Embryonic facial prominence (tissue), 1 donor: ENCODE measurements at regions not wholly inside any gene's neighbourhood (a gene's known extent, or its start where the extent isn't known, plus 50 kb on each side); places are given as distances from the start of the nearest gene placed in this dataset.
"Not testable (repeated sequence)": the region's sequence is repeated elsewhere in the genome, so short reads cannot be mapped to it uniquely, and the experiment has no call there.

Experiments used
- DNase-seq: peaks from one replicate; pipeline ENCODE4 v3.0.0-alpha.2; 2016; ENCODE audit errors: extremely low spot score

DNA sequence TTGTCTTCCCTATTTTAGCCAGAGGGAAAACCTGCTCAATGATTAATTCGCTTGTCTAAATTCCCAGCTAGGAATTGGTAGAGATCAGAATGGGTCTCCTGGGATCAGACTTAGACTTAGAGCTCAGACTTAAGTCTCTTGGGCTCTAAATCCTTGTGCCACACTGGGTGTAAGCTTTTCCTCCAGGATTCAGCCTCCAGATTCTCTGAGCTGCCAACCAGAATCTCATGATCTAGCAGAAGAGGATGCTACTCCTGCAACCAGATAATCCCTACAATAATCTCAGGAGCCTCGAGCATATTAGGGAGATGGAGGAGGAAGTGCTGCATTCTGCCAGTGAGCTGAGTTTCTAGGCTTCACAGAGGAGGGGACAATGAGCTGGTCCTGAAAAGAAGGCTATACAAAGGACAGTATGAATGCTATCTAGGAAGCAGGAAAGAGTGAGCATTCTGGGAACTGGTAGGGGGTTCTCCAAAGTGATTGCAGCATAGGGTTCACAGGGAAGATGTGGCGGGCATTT lies 211.6 kb upstream of the SESN3 start:
- no peak for DNase-seq

DNA sequence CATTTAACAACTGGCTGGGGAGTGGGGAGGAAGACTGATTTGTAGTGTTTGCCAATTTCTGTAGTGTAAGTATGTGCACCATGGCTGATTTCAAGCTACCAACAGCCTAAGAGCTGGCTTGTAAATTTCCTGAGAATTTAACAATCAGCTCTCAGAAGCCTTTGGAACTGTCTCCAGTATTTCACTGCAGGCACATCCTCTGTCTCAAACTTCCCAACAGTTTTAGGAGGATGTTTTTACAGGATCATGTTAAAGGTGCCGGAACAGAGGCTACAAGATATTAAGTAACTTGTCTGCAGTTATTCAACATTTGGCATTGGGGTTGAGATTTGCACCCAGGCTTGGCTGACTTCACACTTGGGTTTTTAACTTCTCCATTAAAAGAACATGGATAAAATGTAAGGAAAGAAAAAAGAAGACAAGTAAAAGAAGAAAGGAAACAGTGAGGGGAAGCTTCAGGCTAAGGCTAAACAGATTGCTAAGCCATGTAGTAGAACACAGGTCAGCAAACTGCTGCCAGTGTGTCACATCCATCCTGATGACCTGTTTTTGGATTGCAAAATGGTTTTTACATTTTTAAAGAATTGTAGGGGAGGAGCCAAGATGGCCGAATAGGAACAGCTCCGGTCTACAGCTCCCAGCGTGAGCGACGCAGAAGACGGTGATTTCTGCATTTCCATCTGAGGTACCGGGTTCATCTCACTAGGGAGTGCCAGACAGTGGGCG lies 204.8 kb upstream of the SESN3 start:
- DNase-seq: no peak

DNA sequence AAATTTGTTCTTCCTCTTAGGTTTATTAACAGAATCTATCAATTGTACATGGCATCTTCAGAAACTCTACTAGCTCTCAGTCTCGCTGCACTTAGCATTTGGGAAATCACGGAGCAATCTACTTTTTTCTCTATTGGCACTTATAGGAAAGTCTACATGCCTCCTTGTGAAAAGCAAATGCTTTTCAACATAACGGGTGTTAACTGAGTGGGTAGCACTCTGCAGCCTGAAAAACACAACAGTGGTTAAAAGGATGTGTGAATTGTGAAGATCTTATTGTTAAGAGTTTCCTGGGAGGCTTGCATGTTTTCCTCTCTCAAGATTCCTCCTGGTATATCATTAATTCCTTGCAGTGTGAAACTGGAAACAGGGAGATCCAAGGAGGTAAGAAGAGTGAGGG lies 204.2 kb upstream of the SESN3 start:
- no peak for DNase-seq

DNA sequence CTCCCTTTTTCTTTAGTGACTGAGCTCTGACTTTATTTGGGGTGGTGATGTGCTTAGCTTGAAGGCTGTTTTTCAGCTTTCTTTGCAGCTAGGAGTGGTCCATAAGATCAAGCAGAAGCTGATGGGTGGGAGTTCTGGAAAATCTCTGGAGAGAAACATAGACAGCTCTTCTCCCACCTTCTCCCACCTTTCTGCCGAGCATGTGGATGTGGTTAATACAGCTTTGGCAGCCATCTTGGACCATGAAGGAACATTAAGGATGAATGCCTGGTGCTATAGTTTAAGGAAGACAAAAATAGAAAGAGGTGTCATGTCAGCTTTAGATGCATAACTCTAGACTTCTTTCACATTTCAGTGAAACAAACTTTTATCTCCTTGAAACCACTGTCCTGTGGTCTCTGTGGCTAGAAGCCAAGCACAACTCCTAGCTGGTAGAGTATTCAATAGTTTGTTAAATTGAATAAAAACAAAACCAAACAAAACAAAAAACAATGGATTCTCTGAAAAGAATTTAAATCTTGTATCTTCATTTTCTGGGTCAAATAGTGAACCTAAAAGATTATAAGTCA lies 203.6 kb upstream of the SESN3 start:
- DNase-seq: no peak

DNA sequence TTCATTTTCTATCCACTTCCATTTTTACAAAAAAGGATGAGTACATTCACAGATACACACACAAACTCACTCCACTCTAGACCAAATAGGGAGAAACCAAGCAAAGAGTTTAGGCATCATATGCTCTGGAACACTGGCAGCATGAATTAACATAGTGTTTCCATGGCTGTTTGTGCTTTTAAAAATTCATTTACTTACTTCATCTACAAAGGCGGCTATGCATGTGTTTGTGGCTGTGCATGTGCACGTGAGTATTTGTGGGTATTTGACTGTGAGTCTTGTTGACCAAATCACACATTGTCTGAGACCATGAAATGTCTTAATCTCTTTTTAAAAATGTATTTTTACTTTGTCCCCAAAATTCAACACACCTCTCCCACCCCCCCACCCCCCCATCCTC lies 203.0 kb upstream of the SESN3 start:
- no peak for DNase-seq

DNA sequence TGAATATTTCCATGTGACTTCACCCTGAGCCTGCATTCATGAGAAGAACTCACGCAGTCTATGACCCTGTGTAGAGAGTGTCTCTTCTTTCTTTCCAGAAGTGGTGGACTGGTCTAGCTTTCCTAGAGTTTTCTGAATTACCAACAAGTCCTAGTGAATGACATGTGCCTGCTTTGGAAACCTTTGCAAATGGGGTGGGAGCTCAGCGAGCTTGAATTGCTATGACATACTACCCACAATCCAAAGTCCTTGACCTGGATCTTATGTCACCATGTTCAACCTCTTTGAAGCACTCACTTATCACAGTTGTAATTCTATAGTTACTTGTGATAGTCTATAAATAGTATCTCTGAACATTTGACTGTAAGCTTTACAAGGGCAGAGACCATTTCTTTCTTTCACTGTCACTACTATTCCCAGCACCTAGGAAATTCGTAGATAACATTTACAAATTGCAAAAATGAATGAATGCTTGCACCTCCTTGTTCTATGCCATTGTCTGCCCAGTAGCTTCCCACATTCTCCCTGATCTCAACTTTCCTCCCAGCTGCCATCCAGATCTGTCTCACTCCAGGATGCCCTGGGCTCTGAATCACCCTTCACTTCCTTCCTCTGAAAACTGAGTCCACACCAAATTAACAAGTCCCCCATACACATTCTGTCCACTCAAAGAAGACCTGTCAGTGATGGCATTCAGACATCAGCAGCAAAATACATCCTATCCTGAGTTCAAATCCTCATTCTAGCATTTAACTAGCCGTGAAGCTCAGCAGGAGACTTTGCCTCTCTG lies 201.9 kb upstream of the SESN3 start:
- no peak for DNase-seq

DNA sequence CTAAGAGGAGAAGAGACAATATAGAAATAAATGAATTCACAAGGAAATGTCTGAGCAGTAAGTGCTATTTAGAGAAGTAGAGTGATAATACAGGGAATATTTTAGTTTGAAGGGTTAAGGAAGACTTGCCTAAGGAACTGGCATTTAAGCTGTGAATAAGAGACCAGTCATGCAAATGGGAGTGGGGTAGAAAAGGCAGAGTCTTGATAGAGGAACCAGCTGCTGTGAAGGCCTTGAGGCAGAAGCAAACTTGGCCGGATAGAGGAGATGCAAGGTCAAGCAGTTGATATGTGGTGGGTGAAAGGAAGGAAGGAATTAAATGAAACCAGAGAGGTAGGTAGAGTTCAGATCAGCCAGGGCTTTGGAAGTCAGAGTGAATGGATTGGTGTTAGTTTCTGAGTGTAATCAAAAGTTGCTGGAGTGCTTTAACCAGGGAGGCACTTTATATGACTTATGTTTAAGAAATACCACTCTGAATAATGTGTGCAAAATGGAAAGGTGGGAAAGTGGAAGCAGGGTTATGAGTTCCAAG lies 198.4 kb upstream of the SESN3 start:
- DNase-seq: no peak

DNA sequence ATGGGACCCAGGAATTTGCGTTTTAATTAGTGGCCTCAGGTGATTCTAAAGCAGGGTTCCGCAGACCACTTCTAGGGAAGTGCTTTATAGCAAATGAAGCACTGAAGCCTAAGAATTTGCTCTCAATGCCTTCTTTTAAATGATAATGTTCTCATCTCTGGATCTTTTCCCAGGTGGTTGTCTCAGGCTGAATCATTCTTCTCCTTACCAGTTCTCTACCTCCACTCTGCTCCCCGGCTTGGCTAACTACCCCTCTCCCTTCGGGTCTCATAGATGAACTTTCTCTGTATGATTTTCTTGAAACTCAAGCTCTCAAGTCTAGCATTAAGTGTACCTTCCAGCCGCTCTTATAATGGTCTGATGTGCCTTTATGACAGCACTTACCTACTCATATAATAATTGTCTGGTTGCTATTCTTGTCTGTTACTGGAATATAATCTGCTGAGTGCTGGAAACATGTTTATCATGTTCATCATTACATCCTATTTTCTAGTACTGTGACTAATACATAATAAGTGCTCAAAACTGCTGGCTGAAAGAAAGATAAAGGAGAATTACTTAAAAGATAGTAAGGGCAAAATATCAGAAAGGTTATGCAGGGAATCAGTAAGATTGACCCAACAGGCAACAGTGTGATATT lies 195.9 kb upstream of the SESN3 start:
- no peak for DNase-seq

DNA sequence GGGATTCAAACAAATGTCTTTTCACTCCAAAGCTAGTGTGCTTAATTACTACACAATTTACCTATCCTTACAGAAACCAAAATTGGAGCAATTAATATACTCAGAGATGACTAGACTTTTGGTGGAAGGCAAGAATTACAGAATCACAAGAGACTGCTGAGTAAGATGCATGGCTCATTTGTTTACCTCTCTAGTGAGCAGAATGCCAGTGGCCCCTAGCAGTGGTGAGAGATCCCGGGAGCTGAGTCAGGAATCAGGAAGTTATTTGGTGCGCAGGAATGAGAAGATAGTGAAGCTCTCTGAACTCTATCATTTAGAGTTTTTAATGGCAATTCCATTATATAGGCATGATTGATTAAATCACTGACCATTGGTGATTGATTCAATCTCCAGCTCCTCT lies 188.9 kb upstream of the SESN3 start:
- no peak for DNase-seq

DNA sequence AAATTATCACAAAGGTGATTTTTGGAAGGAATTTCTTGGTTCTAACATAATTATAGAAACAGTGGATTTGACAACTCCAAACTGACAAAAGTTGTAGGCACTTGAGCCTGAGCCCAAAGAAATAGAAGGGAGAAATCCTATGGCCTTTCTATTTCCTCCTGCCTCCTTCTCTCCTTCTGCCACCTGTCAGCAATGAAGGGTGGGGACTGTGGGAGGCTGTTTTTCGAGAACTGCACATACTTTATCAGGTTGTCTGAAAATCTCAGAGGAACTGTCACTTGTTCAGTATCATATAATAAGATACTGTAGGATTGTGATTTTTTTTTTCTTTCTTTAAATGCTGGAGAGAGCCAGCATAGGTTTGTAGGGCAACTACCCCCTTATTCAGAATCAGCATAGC lies 187.9 kb upstream of the SESN3 start:
- no peak for DNase-seq

DNA sequence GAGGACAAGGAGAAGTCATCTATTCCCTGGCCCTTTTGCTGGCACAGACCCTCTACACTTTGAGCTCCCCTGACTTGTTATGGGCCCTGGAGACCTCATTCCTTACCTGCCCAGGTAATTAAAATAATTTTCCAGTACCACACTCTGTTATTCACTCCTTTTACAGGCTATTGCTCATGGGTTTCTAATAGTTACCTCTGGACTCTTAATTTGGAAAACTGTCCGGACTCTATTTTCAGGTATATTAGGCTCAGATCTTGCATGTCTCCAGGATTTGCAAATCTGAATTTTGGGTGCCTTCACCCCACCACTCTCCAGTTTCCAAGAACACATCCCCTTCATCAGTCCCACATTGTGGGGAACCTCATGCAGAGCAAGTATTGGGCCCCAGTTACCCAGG lies 186.8 kb upstream of the SESN3 start:
- no peak for DNase-seq

DNA sequence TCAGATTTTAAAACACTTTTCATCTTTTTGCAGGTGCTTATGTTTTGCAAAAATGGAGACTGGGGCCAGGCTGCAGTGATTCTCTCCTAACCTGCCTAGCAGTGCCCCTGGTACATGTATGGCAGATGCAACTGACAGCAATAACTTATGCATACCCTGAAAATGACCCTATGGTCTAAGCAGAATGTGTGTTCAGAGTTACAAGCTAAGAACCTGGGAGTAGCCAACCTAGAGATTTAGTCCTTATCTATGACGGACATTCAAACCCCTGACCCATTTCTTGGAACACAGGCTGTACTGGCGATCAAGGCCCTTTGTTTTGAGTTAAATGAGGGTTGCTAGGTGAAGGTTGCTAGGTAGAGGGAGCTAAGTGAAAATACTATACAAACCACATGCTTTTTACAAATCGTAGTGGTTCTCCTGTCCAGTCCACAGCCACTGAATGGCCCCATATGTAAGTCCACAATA lies 184.9 kb upstream of the SESN3 start:
- DNase-seq: no peak

DNA sequence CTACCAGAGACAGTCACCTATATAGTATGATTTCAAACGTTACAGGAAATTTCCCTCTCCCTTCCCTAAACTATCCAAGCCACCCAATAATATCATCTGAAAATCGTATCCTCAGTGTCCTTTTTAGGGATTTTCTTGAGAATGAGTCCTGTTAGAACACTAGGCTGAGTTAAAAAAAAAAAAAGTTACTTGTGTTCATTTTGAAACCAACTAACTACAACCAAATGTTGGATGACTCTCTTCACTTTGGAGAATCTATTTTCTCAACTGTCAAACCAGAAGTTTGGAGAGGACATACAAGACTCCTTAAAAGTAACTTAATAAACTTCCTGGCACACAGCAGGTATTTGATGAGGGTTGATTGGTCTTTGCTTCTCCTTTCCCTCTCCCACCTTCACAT lies 183.2 kb upstream of the SESN3 start:
- no peak for DNase-seq

DNA sequence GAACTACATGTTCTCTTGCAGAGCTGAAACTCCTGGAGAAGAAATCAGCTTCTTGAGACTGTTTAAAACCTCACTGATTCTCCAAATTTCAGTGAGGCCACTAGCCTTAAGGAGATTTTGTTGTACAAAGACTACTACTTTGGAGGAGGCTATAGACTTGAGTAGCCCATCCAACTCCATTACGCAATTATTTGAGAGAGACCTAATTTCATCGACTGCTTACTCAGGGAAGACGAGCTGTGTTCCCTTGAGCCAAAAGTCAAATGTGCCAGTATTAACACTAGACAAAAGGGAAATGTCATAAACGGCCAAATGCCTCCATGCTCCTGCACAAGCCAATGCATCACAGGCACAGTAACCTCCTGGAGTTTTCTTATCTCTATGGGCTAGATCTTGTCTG lies 182.8 kb upstream of the SESN3 start:
- no peak for DNase-seq

DNA sequence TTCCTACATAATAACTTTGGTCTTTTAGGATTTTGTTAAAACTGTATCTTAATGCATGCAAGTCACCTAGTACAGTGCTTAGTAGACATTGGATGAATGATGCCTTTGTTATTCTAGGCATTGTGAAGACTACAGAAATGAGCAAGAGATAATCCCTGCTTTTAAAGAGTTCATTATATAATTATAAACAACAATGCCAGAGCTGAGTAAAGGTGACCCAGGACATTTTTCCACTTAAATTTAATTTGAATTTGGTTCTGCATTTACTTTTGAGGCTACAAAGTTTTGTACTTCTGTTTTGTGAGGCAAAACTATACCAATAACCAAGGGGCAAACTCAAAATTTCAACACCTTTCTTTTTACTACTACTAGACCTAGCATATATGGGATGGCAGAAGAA lies 182.0 kb upstream of the SESN3 start:
- DNase-seq: no peak

DNA sequence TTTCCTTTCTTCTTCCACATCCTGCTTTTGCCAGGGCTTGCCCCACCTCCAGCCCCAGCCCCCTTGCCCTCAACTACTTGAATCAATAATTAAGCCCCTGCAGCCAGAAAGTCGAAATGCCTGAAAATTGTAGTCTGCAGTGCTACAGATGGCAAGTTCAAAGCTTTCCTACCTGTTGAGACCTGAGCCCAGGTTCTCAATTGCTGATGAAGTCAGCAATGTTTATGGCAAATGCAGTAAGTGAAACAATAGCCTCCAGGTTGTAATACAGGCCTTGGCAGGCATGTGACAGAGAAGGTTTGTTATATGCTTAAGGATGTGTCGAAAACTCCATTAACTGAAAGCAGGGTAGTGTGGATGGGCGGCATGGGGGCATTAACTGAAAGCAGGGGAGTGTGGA lies 181.1 kb upstream of the SESN3 start:
- DNase-seq: no peak

DNA sequence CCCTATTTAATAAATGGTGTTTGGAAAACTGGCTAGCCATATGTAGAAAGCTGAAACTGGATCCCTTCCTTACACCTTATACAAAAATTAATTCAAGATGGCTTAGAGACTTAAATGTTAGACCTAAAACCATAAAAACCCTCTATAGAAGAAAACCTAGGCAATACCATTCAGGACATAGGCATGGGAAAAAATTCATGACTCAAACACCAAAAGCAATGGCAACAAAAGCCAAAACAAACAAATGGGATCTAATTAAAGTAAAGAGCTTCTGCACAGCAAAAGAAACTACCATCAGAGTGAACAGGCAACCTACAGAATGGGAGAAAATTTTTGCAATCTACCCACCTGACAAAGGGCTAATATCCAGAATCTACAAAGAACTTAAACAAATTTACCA lies 179.7 kb upstream of the SESN3 start:
- not testable (repeated sequence) for DNase-seq

DNA sequence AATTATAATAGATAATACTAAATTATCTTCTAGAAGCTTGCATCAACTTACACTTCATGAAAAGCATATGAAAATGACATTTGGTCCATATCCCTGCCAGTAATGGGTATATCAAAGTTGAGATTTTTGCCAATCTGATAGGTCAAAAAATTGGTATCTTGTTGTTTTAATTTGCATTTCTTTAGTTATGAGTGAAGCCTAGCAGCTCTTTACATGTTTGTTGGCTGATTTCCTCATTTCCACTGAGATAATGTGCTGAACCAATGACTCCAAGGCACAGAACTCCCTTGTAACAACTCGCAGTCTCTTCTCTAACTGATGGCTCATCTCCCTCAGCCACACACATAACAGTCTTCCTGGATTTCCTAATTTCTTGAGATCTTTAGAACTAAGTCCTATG lies 175.3 kb upstream of the SESN3 start:
- no peak for DNase-seq

DNA sequence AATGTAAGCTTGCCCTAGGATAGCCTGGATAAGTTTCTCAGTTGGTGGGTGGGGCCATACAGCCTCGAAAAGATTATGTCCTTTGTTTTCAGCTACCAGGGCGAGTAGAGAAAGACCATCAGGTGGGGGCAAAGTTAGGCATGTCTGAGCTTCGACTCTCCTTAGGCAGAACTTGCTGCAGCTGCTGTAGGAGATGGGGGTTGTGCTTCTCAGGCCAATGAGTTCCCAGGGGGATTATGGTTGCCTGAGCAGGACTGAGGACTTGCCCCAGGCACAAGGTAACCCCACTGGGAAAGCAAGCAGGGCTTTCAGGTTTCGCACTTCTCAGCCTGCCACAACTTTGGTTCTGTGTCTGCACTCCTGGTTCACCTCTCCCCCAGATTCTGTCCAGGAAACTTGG lies 173.4 kb upstream of the SESN3 start:
- DNase-seq: no peak

DNA sequence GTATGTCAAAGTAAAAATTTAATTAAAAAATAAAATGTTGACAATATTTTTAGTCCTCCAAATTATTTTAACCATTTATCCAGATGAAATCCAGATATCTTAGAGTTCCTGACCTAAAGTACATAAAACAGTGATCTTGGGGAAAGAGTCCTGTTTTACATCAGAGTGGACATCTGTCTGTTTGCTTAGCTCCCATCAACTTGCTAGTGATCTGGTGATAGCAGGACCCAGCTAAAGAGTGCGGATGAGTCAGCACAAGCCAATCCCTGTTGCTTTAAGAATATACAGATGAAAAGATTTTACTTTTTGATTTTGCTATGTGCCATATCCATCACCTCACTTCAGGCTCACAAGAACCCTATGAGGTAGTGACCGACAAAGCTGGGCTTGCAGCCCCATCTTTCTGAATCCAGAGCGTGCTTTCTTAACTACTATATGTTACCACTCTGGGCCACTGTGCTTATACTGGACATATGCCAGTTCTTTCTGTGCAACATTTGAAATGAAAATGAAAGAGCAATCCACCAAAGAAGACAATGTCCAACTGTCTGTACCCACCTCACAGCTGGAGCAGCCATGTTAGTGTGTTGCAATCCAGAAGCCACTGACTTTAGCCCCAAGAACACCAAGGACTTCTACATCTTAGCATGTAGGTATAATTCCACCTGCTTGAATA lies 167.6 kb upstream of the SESN3 start:
- DNase-seq: no peak

DNA sequence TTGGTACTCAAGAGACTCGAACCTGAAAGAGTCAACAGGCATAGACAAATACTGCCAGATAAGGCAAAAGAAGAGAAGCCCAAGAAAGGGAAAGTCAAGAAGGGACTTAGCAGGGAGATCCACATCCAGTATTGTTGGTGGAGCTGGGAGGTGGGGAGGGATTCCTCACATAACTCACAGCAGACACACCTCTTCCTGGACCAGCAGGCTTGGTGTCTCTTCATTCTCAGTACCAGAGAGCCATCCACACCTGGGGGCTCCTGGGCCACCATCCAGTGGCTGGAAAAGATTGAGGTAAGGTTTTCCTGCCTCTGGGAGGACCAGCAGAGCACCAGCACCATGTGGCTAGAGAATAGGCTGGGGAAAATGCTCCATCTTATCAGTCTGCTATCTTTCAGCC lies 161.6 kb upstream of the SESN3 start:
- no peak for DNase-seq

DNA sequence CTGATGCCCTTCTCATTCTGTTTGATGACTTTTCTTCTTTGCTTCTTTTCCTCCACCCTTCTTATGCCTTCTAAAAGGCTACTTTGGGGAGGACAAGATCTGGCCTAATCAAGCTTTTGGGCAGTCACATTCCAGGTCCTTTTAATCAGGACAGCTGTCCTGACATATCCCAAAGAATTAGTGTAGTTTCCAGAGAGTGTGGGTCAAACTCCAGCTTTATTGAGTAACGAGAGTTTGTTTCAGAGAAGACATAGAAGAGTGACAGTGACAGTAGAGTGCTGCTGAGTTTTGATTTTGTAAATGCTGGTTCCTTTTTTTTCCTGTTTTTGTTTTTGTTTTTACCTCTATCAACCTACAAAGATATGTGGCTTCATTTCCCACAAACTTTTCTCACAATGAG lies 158.4 kb upstream of the SESN3 start:
- no peak for DNase-seq
